ENCODE measurements at regions not wholly inside any gene's neighbourhood (a gene's known extent, or its start where the extent isn't known, plus 50 kb on each side); places are given as distances from the start of the nearest gene placed in this dataset.

GRCh38 chr7:106747804-106748203 lies 86.8 kb upstream of the CCDC71L start:
- TF ChIP-seq TAF1 (IDR thresholded peaks at IDR 0.05; ENCODE audit: low read depth): no peak
- no peak for TF ChIP-seq USF1 (IDR thresholded peaks at IDR 0.05)

Measured in Ishikawa (cell line).